Pulmonary artery endothelial cell (primary cell): ENCODE measurements at regions not wholly inside any gene's neighbourhood (a gene's known extent, or its start where the extent isn't known, plus 50 kb on each side); places are given as distances from the start of the nearest gene placed in this dataset.
"Not testable (repeated sequence)": the region's sequence is repeated elsewhere in the genome, so short reads cannot be mapped to it uniquely, and the experiment has no call there.

Source experiments
- DNase-seq: peaks from one replicate; pipeline ENCODE4 v3.0.0-alpha.2; 2011; ENCODE audit warnings: low read depth, low spot score

DNA sequence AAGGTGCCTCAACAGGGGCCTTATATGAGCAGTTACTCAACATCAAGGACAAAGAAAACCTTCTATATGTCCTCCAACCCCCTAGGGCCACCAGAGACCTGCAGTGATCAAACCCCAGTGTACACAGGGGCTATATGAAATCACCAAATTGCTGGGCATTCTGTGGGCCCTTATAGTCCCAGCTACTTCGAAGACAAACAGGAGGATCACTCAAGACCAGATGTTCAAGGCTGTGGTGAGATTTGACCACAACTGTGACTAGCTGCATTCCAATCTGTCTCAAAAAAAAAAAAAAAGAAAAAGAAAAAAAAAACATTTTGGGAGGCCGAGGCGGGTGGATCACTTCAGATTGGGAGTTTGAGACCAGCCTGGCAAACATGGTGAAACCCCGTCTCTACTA, 51.0 kb upstream of the PRB2 start:
- DNase-seq = no peak

DNA sequence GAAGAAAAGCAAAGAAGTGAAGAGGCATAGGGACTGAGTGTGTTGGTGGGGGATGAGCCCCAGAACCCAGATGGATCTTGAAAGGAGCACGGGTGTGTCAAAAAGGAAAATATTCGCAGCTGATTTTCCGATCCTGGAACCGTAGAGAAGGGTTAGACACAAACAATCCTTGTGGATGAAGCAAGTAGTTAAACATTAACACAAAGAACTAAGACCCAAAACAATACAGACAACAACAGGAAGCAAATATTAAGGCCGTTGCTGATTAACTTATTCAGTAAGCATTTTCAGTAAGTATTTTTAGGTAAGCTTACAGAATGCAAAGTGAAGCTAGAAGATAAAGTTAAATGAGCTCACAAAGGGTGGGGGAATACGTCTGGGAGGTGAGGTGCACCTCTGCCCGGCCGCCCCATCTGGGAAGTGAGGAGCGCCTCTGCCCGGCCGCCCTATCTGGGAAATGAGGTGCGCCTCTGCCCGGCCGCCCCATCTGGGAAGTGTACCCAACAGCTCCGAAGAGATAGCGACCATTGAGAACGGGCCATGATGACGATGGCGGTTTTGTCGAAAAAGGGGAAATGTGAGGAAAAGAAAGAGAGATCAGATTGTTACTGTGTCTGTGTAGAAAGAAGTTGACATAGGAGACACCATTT, 62.8 kb upstream of the PRB2 start:
- DNase-seq = no peak

DNA sequence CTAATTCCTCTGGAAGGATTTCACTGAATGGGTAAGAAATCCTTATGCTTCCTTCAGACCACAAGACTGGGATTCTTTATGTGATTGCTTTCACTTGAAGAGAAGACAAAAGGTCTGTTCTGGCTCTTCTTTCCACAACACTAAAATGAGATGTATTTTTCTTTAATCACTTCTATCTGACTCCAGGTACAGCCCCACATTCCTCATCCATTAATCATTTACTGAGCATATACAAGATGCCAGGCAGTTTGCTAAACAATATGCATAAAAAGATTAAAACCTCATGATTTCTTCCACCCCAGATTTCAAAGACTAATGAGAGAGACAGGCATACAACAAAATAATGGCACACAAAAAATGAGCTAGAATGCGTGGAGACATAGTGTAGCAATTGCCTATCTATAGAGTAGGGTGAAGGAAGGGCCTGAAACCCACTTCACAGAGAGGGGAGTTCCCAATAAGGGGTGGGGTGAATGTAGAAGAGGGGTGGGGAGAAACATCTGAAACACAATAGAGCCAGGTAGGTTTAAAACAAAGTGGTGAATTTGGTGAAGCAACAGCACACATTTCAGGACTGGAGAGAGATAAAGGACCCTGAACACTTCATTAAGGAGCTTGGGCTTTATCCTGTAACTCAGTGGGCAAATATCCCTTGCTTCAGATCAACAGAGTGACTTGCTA, 65.1 kb upstream of the PRB2 start:
- DNase-seq = no peak

DNA sequence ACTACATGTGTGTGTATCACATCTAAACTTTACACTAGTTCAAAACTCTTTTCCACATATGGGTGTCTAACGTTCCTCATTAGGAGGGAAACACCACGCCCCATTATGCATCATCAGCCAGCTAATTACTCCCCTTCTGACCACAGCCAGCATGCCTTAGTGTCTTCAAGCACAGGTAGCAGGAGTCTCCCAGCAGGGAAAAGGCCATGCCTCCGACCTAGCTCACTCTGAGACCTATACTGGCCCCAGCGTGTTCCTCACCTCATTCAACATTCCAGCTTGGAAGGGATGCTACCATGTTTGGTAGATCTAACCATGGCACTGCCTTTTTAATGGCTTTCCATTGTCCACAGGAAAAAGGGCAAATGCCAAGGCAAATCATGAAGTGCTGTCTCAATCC, 66.1 kb upstream of the PRB2 start:
- no peak for DNase-seq

DNA sequence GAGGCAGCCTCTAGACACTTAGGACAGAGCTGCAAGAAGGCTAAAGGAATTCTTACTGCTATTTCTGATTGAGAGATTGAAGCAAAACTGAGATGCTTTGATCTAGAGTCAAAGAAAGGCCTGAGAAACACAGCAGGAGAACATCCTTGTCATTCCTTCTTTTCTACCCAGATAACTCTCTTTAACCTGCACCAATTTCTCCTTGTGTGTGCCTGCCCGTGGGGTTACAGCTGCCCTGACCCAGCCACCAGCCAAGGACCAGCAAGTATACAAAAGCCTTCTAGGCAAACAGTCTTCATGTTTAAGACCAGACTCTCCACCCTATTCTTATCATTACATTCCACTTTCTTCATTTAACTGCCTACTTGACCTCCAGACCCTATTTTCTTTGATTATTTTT, 81.7 kb upstream of the PRB2 start:
- DNase-seq = no peak

DNA sequence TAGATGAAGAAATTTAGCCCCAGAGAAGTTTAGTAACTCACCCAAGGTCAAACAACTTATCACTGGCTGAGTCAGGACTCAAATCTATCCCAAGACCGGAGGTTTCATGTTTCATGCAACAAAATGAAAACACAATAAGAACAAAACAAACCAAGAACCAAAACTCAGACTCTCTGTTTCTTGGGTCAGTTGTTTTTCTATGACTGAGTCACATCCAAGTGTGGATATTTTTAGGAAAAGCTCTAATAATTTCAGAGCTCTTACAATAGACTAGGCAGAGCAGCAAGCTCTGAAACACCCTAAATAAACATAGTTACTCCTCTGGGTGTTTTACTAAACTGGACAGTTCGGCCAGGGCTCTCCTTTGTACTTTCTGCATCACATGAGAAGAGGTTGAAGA, 87.6 kb upstream of the PRB2 start:
- DNase-seq = peak; percentile 46

DNA sequence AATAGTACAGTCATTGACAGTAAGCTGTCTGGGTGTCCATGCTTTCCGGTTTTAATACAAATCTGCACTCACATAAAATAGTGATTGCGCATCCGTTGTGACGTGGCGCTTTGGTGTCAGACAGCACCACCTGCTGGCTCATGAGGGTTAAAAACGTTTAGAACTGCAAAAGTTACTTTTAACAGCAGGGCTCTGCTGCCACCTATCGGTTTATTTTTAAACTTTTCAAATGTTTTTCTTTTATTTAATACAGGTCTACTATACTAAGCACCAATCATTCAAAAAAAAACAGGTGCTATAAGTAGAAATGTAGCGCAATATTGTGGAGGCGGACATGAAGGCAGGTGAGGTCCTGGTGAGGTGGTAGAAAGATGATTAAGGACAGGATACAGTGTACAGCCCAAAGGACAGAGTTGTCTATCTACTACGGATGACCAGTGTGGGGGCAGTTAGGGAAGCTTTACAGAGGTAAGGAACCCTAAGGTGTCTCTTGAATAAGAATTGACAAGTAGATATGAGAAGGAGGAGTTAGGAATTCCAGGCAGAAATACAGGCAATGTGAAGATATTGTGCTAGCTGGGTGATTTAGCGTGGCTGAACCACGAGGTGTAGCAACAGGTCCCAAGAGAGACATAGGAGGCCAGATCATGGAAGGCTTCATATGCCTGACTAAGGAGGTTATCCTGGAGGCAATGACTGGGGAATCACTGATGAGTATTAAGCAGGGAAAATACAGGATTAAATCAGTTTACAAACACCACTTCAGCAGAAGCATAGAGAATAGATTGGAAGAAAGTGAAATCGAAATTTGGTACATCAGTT, 91.5 kb upstream of the PRB2 start:
- DNase-seq = peak; percentile 61

DNA sequence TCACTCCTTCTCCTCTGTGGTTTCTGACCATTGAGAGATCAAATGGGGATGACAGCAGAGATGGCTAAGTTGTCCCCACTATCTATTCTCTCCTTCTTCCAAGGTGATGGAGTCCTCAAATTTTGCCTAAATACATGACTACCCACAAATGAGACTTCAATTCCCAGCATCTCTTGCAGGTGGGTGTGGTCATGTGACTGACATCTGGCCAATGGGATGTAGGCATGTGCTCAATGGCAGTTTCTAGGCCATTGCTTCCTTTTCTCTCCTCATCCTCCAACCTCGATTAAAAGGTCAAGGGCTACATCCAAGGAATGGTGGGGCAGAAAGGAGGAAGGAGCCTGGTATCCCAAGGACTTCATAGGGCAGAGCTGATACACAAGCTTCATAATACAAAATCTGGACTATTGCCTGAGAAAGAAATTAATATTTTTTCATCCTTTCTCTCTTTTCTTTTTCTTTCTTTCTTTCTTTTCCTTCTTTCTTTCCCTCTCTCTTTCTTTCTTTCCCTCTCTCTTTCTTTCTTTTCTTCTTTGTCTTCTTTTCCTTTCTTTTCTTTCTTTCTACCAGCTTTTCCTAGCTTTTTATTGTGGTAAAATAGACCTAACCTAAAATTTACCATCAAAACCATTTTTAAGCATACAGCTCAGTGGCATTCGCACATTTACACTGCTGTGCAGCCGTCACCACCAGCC, 100.9 kb upstream of the PRB2 start:
- DNase-seq = no peak

DNA sequence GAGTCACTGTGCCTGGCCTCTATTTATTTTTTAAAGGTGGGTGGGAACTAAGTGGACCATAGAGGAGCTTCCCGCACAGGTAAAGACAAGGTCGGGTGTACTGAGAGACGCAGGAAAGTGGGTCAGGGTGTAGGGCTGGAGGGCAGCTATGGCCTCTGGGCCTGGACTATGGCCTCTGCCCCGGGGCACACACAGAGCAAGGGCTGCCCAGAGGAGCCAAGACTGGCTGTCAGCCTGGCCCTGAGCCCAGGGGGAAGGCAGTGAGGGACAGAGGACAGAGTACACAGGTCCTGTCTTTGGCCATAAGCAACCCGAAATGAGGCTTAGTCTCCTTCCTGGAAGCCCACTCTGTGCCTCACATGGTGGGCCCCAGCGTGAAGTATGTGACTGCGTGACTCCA, 102.1 kb upstream of the PRB2 start:
- DNase-seq = no peak

DNA sequence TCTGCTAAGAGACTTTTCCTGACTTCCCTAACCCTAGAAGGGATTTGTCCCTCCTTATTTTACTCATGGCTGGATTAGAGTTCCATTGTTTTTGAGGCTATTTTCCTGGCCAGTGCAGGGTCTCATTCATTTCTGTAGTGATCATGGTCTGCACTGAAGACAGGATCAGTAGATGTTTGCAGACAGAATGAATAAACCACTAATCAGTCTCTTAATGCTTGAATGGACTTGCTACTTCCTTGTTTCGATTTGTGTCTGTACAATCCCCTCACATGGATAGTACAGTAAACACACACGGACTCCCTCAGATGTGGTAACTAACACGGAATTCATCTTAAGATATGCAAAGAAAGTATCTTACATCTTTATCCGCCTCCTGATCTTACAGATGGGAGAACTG, 102.6 kb upstream of the PRB2 start:
- DNase-seq = no peak

DNA sequence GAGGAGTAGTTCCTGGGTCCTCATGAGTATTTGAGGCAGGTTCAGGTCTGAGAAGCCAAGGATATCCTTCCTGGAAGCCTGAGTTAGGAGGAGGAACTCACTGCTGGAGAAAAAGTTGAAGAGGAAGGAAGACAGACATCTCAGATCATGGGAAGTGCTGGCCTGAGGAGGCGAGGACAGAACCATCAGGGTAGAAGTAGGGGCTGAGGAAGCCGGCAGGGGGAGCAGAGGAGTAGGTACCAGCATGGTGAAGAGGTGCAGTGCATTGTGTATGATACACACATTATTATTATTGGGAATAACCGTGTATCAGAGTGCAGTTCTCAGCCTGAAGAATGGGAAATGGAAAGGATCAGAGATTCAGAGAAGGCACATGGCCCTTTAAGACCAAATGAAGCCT, 103.2 kb upstream of the PRB2 start:
- DNase-seq = not testable (repeated sequence)

DNA sequence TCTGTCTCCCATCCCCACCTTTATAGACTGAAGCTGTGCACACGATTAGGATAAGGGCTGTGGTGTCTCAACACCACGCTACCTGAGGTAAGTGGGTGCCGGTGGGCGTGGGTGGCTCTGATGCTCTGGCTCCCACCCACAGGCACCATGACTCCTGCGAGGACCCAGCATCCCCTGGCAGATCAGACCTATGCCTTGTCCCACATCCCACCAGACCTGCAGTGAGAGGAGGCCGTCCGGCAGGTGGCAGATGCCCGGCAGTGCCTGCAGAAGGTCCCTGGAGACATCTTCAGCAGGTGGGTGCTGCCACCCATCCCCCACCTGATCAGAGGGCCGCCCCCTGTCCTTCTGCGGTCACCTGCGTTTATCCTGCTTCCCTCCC, 104.4 kb upstream of the PRB2 start:
- DNase-seq = no peak

DNA sequence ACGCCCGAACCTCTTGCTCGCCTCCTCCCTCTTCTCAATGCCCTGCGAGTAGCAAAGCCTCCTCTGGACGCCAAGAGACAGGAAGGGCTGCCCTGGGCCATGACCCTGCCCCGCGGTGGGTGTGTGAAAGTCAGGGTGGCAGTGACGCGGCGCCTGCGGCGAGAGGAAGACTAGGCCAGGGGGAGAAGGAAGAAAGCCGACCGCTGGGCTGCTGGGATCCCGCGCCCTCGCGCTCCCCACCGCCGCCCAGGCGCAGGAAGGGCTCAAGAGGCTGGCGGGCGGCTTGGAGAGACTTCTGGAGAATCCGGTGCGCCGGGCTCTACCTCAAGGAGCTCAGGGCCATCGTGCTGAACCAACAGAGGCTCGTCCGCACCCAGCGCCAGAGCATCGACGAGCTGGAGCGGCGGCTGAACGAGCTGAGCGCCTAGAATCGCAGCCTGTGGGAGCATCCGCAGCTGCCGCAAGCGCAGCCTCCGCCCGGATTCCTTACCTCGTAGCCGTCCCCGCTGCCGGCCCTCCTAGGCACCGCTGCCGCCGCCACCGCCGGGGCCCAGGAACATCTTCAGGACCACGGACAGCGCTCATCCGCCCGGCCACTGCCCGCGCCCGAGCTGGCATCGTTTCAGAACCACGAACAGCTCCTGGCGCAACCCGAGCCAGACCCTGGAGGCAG, 105.0 kb upstream of the PRB2 start:
- DNase-seq = peak; percentile 11

DNA sequence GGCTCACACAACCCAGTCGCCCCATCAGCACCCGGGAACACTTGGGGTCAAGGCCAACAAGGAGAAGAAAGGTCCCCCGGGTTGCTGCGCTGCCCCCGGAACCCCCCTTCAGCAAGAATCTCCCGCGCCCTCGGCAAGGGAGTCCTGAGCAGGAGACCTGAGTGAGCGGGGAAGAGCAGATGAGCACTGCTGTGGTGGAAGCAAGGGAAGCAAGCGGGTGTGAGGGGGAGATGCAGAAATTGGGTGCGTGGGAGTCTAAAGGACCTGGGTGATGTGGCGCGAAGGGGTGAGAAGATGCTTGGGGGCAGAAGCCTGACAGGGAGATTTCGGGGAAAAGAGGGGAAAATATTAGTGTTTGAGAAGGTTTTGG, 105.5 kb upstream of the PRB2 start:
- DNase-seq = no peak

DNA sequence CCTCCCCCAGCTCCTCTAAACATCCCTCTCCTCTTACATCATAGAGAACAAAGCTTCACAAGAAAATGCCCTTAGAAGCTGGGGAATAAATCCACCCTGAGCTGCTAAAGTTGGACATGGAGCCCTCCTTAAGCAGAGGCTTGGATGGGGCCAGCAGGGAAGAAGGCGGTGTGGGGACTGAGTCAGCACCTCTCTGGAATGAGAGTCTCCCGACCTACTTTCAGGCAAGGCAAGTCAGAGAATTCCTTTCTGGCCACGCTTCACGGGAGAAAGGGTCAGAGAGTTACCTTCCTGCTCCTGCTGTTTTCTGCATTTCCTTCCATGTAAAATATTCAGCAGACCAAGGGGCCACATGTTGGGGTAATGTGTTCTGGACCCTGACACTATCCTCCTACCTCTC, 113.3 kb upstream of the PRB2 start:
- DNase-seq = no peak

DNA sequence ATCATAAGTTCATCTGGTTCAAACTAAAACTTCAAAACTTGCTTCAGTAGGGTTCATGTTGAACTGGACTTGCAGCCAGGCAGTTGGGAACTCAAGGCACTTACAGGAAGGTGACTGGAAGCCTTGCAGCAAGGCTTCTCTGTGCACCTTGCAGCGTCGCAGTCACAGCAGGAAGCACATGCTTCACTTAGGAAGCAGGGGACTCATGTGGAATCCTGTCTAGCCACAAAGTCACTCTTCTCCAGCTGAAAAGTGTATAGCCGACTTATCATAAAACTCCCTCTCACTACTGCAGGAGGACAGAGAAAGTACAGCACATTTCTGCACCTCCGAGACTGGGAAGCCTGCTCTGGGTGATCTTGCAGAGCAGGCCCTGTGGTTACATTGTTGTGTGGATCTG, 114.0 kb upstream of the PRB2 start:
- no peak for DNase-seq

DNA sequence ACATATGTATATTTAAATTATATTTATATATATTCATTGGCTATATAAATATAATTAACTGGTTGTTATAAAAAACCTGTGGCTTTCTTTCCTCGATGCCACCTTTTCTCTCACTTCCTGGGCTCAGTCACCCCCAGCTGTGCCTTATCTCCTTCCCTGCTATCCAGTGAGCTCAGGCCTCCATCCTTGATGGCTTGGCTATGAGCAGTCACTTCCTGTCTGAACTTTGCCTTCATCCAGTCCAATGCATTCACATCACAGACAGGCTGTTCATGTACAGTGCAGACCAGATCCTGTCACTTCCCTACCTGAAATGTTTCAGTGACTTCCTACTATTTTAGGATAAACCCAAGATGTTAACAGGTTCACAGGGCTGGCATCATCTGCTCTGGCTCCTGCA, 115.3 kb upstream of the PRB2 start:
- no peak for DNase-seq

DNA sequence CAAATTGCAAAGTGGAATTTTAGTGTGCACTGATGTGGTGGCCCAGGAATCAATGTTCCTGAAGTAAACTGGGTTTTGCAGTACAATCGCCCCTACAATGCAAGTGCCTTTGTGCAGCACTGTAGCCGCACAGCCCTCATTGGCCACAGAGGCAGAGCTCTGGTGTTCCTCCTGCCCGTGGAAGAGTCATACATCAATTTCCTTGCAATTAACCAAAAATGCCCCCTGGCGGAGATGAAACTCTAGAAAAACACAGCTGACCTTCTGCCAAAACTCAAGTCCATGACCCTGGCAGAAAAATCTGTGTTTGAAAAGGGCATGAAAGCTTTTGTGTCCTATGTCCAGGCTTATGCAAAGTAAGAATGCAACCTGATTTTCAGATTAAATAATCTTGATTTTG, 117.9 kb upstream of the PRB2 start:
- no peak for DNase-seq

DNA sequence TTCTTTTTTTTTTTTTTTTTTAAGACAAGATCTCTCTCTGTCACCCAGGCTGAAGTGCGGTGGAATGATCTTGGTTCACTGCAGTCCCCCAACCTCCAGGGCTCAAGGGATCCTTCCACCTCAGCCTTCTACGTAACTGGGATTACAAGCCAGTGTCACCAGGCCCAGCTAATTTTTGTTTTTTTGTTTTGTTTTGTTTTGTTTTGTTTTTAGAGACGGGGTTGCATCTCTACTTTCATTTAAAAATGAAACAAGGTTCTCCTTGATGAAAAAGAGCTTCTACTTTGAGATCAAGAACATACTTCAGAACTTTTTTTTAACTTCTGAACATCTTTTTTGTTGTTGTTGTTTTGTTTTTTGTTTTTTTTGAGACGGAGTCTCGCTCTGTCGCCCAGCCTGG, 121.7 kb upstream of the PRB2 start:
- DNase-seq = no peak

DNA sequence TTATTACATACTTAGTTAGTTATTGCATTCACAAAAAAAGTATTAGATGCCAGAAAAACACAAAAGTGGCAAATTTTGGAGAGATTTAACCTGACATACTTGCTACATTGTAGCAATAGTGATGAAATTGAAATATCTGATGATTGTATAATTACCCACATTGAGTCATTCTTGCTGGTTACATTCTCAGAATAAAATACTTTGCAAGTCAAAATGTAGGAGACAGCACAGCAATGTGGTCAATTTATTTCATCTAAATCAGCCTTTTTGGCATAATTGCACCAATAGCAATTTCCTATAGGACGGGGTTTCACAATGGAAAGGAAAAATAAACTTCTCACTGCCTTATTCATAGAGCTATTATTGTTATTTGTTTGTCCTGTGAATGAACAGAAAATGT, 125.0 kb upstream of the ETV6 start:
- no peak for DNase-seq

DNA sequence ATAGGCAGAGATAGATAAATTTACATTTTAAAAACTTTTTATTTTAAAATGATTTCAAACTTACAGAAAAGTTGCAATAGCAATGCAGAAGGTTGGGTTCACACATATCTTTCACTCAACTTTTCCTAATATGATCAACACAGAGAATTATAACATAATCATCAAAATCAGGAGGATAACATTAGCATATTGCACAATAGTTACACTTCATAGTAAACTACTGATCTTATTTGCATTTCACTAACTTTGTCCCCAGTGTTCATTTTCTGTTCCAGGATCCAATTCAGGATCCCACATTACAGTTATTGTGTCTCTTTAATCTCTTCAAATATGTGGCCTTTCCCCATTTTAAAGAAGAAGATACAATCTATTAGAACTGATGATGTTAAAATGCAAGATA, 115.4 kb upstream of the ETV6 start:
- DNase-seq = no peak

DNA sequence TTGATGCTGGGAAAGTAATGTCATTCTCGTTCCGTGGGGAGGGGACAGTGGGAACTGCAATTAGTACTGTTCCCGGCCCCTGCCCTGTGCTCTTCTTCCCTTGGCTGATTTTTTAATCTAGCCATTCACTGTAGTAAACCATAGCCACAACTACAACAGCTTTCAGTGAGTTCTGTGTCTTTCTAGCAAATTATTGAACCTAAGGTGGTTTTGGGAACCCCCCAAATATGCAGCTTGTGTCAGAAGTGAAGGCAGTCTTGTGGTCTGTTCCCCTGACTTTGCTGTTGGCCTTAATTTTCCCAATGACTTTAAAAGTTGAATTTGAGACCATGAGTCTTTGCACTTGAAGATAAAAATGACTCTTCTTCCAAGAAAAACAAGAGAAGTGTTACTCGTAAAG, 114.3 kb upstream of the ETV6 start:
- no peak for DNase-seq
